ENCODE measurements at regions not wholly inside any gene's neighbourhood (a gene's known extent, or its start where the extent isn't known, plus 50 kb on each side); places are given as distances from the start of the nearest gene placed in this dataset.
A peak's percentile ranks its signal among the peaks of the same experiment; 100 is the strongest.
"Not testable (repeated sequence)": the region's sequence is repeated elsewhere in the genome, so short reads cannot be mapped to it uniquely, and the experiment has no call there.

DNA sequence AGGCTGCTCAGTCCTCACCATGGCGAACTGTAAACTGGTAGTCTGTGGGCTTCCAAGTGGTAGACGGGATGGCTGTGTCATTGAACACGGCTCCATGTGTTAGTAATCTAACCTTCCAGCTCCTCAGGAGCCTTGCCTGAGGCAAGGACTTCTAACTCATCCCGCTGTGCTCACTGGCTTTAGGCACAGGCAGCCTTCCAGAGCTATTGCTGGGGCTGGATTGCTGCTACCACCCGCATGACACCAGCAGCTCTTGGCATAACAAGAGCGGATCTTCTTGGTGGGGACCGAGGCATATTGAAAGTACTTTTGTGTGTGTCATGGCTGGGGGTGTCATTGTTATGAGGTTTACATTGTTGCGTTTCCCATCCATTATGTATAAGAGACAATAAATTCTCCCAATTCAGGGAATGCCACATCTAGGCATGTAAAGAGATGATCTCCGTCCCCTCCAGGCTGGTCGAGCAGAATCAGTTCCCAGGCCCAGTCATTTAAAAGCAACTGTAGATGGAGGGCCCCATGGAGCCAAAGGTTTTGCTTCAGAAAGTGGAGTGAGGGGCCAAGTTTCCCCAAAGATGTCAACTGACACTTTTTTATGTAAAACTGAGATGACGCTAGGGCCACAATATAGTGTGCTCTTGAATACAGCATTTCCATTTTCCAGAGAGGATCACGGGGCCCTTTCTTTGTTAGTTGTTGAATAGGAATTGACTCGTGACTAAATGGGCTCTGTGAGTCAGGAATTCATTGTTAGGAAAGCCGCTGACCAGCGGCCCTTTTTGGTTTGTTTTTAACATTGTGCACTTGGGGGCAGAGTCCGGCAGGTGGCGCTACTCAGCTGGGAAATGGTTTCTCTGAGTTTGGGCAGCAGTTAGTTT is 759.5 kb downstream of the TAF11L14 start:
- DNase-seq = peak; percentile 47 to 52

DNA sequence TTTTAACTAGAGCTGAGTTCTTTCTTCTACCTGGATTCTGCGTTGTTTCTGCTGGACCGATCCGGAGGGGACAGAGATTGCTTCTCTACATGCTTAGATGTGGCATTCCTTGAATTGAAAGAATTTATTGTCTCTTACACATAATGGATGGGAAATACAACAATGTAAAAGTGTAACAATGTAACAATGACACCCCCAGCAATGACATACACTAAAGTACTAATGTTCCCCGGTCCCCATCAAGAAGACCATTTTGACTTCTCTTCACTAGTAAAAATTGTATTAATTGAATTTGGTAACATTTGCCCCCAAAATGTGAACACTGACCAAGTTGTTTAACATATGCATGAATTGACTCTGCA is 760.2 kb downstream of the TAF11L14 start:
- no peak for DNase-seq

DNA sequence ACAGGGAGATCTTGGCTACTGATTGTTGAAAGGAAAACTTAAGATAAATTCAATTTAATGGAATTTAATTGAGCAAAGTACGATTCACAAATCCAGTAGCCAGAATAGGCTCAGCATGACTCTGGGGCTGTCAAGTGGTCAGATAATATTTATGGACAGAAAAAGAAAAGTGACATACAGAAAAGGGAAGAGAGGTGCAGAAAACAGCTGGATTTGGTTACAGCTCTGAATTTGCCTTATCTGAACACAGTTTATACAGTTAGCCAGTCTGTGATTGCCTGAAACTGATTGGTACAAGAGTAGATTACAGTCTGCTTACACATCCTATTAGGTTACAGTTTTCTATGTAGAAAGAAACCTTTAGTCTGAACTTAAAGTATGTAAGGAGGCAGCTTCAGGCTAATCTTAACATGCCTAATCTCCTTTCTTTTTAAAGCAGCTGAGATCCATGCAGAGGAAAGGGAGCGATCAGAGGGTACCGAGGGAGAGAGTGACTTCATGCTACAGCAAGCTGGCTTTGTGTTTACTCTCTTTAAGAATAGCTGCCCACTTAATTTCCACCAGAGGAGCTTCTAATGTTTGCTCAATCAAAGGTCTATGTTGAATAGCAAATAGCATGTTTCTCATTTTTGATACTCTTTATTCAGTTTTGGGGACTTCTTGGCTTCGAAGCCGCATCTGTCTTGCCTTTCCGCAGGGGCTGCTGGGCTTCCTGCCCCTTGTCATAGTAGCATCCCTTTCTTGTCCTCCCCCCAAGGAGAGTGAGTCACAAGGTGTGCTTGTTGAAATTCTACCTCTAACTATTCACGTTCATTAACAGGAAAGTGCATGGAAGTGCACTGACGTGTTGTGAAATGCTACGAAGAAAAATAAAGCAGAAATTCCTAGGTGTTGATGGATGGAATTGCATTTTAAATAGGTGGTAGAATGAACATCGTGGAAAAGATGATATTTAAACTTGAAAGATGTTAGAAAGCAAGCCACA is 761.2 kb downstream of the TAF11L14 start:
- no peak for DNase-seq

DNA sequence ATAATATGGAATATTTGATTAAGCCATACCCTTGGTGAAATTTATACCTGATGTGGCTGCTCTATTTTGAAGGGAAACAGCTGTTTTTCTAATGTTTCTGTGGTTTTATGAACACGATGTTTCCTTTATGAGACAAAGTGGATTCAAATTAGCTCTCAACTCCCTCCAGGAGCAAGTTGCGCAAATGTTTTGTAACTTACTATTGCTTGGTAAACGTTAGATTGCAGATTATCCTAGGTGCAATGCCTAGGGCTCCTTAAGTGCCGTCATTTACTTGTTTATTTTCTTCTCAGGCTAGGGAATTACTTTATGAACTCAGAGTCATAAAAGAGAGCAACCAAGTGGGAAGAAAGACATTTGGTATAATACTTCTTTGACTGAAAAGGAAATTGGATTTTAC is 763.1 kb downstream of the TAF11L14 start:
- no peak for DNase-seq

DNA sequence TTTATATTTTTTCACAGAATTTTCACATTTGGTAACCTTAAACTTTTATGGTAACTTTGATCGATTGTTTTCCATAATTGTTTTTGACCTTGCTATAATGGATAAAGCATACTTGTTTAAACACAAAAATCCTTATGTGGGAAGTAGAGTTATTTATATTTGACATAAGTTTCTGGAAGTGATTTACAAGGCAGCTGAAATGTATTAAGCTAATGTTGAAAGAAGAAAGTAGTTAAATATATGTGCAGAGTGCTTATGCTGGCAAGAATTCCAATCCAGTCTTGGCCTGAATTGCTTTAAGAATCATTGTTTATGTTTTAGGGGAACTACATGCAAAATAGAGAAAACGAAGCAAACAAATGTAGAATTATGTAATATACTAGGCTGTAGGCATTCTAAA is 763.6 kb downstream of the TAF11L14 start:
- no peak for DNase-seq

DNA sequence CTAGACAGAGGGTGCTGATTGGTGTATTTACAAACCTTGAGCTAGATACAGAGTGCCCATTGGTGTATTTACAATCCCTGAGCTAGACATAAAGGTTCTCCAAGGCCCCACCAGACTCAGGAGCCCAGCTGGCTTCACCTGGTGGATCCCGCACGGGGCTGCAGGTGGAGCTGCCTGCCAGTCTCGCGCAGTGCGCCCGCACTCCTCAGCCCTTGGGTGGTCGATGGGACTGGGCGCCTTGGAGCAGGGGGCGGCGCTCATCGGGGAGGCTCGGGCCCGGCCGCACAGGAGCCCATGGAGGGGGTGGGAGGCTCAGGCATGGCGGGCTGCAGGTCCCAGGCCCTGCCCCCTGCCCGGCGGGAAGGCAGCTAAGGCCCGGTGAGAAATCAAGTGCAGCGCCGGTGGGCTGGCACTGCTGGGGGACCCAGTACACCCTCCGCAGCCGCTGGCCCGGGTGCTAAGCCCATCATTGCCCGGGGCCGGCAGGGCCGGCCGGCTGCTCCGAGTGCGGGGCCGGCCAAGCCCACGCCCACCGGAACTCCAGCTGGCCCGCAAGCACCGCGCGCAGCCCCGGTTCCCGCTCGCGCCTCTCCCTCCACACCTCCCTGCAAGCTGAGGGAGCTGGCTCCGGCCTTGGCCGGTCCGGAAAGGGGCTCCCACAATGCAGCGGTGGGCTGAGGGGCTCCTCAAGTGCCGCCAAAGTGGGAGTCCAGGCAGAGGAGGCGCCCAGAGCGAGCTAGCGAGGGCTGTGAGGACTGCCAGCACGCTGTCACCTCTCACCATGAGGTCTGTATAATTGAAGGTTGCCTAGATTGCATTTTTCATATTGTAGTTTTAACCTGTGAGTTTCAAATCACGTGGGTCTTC is 765.4 kb downstream of the TAF11L14 start:
- DNase-seq = not testable (repeated sequence)

DNA sequence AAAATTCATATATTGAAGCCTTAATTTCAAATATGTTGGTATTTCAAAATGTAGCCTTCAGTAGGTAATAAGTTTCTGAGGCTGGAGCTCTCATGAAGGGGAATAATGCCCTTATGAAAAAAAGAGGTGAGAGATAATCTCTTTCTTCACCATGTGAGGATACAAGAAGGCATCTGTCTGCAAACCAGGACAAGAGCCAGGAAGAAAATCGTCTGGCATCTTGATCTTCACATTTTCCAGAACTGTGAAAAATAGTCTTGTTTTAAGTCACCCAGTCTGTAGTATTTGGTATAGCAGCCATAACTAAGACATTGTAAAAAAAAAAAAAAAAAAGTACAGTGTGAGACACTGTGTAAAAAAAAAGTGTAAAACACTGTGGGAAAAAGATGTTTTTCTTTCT is 768.9 kb downstream of the TAF11L14 start:
- no peak for DNase-seq

DNA sequence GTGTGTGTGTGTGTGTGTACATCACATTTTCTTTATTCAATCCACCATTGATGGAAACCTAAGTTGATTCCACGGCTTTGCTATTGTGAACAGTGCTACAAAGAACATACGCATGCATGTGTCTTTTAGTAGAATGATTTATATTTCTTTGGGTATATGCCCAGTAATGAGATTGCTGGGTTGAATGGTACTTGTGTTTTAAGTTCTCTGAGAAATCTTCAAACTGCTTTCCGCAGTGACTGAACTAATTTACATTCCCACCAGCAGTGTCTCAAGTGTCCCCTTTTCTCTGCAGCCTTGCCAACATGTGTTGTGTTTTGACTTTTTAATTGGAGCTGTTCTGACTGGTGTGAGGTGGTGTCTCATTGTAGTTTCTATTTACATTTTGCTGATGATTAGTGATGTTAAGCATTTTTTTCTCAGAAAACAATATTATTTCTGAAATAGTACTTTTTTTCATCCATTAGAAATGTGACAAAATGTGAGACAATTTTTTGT is 769.7 kb downstream of the TAF11L14 start:
- no peak for DNase-seq

DNA sequence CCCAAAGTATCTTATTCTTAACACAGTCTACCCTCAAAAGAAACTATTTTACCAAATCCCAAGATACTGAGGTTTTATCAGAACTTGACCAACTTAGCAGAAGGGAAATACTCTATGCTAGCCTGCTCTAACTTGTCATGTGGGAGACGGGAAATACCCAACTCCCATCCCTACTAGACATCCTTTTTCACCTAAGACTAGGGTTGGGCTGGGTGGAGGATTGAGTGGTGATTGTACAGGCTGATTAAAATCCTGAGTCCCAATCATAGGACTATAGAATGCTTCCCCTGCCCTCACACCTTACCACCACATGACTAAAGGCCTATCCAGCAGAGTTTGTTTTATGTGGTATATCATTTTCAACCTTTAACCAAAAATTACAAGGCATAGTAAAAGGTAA is 786.5 kb downstream of the TAF11L14 start:
- DNase-seq = no peak

DNA sequence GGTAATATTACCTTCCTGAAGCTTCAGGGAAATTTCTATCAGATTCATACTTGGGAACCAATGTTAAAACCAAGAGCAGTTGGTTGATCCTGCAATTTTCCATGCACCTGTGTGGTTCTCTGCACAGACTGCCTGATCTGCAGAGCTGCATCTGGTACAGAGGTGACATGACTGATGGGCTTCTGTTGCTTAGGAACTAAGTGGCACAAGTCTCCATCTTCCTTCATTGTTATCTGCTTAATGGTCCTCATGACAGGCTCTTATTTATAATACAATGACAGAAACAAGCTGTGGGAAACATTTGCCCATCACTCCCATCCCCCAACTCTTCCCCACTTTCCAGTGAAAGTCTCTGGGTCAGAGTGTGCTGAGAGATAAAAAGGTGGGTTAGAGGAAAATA is 799.1 kb downstream of the TAF11L14 start:
- DNase-seq = no peak

DNA sequence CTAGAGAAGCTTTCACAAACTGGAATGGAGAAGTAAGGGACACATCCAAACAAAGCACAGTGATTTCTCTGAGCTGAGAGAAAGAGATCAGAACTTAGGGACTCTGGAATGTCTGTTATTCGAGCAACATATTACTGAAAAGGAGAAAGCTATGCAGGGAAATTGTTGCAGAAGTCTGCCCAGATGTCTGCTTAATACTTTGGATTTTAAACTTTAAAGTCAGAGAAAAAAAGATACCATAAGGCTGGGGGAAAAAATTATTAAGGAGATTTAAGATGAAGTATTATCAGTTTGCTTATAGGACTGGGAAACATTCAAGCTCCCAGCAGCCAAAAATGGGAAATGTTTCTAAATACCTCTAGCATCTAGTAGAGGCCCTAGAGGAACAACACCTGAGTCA is 803.9 kb downstream of the TAF11L14 start:
- DNase-seq = no peak

DNA sequence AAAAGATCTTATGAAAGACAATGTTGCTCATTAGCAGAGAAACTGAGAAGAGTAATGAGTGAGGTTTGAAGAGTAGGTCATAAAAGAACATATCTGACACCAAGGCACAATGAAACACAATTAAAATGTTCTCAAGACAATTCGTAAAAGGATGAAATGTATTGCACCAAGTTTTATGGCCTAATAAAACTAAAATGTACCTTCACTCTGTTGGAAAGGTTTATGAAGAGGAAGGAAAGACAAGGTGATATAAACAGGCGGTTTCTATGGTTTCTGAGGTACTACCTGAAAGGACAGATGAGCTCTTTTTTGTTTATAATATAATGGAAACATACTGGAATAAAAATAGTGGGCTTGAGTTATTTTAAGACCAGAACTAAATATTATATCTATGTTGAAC is 821.3 kb downstream of the TAF11L14 start:
- no peak for DNase-seq

DNA sequence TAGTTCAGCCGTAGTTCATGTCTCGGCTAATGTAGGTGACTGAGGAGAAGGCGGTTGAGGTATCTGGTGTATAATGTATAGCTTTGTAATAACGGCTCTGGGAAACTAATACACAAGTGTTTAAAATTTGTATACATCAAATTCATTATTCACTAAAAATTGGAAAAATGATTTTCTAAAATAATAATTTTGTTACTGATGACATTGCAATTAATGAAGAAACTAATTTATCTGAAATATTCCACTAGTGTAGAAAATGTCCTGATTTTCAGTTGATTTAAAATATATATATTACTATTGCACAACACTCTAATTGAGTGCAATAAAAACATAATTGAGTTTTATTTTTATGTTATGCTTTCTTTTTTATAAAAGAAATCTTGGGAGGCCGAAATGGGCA is 823.0 kb downstream of the TAF11L14 start:
- no peak for DNase-seq

DNA sequence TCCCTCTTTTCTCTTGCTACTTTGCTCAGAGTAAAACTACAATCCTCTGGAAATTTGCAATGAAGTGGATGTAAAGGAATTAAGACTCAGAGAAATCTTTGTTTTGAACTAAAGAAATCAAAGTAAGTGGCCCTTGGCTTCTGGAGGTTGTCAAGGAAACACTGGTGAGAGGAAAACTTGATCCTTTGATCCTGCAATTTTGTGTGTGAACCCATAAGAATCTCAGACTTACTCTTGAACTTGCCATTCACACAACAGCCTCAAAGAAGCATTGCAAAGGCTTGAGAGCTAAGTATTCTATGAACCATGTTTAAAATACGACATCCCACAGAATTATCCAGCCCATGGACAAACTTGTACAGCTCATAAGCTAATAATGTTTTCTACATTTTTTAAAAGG is 827.5 kb downstream of the TAF11L14 start:
- DNase-seq = no peak

DNA sequence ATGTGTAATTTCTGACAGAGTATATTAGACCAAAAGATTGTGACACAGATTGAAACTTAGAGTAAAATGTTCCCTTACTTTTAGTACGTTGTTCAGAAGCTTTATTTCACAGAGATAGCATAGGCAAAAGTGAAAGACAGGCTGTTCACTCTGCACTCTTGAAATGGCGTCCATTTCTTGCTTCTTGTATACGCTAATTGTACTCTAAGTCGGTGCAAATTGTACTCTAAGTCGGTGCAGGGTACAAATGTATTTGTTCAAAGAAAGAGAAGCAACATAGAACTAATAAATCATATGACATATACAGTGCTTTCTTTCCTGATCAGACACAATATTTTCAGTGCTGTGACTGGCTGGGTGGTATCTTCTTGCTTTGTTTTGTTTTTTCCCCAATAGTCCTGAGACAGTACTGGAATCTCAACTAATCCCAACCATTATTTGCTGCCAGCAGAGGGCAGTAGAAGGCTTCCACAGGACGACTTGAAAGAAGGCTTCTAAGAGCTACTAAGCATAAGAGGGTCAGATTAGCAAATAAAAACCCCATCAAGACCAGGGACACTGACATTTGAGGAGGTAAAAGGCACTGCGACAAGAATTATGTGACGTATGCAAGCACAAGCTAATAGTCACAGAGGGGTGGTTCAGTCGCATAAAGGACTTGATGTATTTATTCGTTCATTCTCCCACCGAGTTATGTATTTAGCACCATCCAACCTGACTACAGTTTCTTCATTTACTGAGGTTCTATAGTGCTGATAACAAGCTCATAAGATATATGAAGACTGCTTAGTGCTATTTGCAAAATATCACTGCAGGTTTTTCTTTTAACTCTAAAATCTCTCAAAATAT is 831.8 kb downstream of the TAF11L14 start:
- peak; percentile 9 to 29 for DNase-seq

DNA sequence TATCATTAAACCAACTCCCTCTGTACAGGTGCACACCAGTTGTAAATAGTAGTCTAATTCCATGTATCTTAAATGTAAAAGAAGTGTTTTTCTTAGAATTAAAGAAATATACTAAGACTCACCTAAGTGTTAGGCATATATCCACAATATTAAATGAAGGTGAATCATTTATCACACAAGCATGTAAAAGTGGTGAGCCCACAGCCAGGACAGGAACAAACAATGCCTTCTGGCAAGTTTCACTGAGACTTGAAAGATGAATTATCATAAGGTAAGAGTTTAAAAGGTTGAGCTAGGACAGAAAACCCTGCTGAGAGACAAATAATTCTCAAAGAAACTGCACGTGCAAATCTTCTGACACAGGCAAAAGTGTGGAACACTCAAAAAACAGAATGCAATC is 832.5 kb downstream of the TAF11L14 start:
- no peak for DNase-seq

DNA sequence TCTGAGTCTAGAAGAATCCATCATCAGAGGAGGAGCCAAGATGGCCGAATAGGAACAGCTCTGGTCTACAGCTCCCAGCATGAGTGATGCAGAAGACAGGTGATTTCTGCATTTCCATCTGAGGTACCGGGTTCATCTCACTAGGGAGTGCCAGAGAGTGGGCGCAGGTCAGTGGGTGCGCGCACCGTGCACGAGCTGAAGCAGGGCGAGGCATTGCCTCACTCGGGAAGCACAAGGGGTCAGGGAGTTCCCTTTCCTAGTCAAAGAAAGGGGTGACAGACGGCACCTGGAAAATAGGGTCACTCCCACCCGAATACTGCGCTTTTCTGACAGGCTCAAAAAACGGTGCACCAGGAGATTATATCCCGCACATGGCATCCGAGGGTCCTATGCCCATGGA is 837.5 kb downstream of the TAF11L14 start:
- DNase-seq = not testable (repeated sequence)

DNA sequence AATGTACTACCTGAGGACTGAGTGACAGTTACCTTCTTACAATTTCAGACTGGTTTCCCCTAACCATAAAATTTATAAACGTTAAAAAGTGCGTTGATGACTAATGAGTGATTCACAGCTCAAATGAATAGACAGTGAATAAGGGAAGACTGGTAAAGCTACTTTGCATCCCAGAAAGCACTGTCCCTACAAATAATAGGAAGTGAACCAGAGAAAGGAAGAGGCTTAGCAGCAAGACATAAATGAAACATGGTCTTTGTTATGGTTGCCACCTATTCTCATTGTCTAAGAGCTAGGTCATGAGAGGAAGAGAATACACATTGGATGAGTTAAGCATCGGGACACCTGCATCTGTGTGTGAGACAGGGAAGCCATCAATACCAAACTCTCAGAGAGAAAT is 849.2 kb downstream of the TAF11L14 start:
- DNase-seq = no peak

DNA sequence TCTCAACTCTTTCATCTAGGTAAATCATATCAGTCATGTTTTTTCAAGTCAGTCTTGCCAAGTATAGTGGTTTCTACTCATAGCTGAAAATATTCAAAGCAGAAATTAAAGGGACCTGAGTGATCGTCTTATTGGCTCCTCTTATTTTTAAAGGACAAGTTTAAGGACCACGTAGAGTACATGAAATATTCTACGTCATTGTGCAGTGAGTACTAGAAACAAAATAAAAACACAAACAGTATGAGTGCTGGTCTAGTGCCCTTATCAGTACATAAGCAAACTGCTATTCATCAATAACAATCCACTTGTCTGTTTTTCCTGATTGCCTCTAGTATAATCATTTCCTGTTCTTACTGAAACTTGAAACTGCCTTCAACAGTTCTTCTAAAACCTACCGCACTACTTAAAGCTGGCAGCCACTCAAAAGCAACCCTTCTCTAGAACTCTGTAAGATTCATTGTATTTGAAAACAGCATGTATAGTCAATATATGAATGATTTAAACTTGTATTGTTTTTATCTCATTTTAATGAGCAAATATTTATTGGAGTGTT is 853.7 kb downstream of the TAF11L14 start:
- no peak for DNase-seq

DNA sequence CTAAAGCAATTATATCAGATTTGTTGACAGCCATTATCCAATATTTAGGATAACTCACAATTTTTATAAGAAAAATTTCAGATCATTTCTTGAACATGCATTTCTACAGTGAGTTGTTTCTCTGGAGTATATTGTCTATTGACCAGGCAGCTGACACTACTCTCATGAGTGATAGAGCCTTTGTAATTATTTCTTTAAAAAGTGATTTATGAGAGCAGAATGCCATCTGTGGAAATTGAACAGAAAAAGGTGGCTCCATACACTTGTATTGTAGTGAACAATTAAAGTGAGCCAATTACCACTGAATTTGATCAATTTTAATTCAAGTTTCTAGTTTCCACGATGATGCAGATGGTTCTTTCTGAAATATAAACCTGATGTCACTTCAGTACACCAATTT is 855.4 kb downstream of the TAF11L14 start:
- no peak for DNase-seq

DNA sequence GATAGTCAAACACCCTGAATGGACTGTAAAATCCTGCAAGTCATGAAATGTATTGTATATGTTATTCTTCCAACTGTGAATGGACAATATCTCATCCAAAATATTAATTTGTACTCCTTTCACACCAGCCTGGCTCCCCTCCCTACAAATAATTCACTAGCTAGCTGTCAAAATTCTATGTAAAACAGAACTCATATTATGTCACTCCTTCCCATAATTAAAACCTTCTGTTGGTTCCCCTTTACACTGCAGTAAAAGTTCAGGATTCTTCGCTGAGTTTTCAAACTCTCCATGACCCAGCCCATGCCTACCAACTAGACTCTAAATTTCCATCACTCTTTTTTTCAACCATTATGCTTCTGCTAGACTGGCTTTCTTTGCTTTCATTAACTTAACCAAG is 857.1 kb downstream of the TAF11L14 start:
- DNase-seq = no peak
